GM12878 (cell line): ENCODE measurements at regions not wholly inside any gene's neighbourhood (a gene's known extent, or its start where the extent isn't known, plus 50 kb on each side); places are given as distances from the start of the nearest gene placed in this dataset.

Experiments
- ATAC-seq: fragments of 200-7000 bp; cut with Tn5 transposase; 3 replicates; pipeline ENCODE4 v1.9.1; 2020; ENCODE audit warnings: mild to moderate bottlenecking, moderate library complexity
- BruUV-seq: library from RNA; stranded (reverse); fragments of 400-500 nt; replicated peaks from 2 replicates; lab custom pipeline; 2021; lab: Mats Ljungman, UMichigan
- CTCF ChIA-PET: fragments of 300-600 bp; sonication (Branson Sonifier 250); formaldehyde crosslinking; extraction: SDS; loops from one replicate; lab custom pipeline; 2021; ENCODE audit warnings: inconsistent platforms; lab: Yijun Ruan, JAX
- POLR2A ChIA-PET: fragments of 350-600 bp; formaldehyde crosslinking; extraction: SDS; loops from one replicate; lab custom pipeline; 2021; ENCODE audit warnings: inconsistent platforms; lab: Charles Lee
- RAD21 ChIA-PET: fragments of 300-600 bp; sonication (Branson Sonifier 250); formaldehyde crosslinking; loops from one replicate; lab custom pipeline; 2023; ENCODE audit warnings: antibody characterized with exemption; ENCODE audit not compliant: unreplicated experiment; lab: Charles Lee
- SMC1A ChIA-PET: fragments of 300-600 bp; sonication (Branson Sonifier 250); formaldehyde crosslinking; loops from one replicate; lab custom pipeline; 2023; ENCODE audit not compliant: unreplicated experiment, uncharacterized antibody; lab: Charles Lee
- DNase-seq: peaks from one replicate; pipeline ENCODE4 v3.0.0-alpha.2; 2011; ENCODE audit warnings: low read depth, low spot score
- FAIRE-seq: peaks from 3 replicates; lab custom pipeline; 2011; peaks lifted over from hg19 to GRCh38; lab: Jason Lieb, UNC
- H2AFZ ChIP-seq: 2 replicates; pipeline ENCODE4 v1.6.0; 2011; ENCODE audit warnings: low read depth, low read length, control low read depth; ENCODE audit not compliant: control insufficient read depth
- H3K27ac ChIP-seq: 2 replicates; pipeline ENCODE4 v1.5.1; 2011; ENCODE audit warnings: control low read depth; ENCODE audit not compliant: control insufficient read depth, insufficient read depth
- H3K27me3 ChIP-seq, 2 experiments: replicated peaks in 1 of 2; 2 replicates each; pipeline versions ENCODE4 v1.6.0 to v1.6.1; 2011; ENCODE audit warnings: low read length in 1 of 2; ENCODE audit not compliant: control insufficient read depth in 2 of 2, insufficient read depth in 2 of 2
- H3K36me3 ChIP-seq, 2 experiments: 2 replicates each; pipeline ENCODE4 v1.5.1; 2011; ENCODE audit warnings: low read length in 1 of 2; ENCODE audit not compliant: control insufficient read depth in 2 of 2, insufficient read depth in 2 of 2
- H3K4me1 ChIP-seq: 2 replicates; pipeline ENCODE4 v1.6.1; 2011; ENCODE audit warnings: mild to moderate bottlenecking, low read length, moderate library complexity, mixed read lengths; ENCODE audit not compliant: control insufficient read depth, insufficient read depth
- H3K4me2 ChIP-seq: 2 replicates; pipeline ENCODE4 v1.6.0; 2011; ENCODE audit warnings: control low read depth; ENCODE audit not compliant: control insufficient read depth, insufficient read depth
- H3K4me3 ChIP-seq: fragments of 200-600 bp; sonication (generic); 2 replicates; pipeline ENCODE4 v1.5.1; 2016
- H3K79me2 ChIP-seq: 2 replicates; pipeline ENCODE4 v1.6.0; 2011; ENCODE audit warnings: low read length; ENCODE audit not compliant: control insufficient read depth, insufficient read depth
- H3K9ac ChIP-seq: 2 replicates; pipeline ENCODE4 v1.8.0; 2011; ENCODE audit warnings: low read length, control low read depth, mixed read lengths; ENCODE audit not compliant: control insufficient read depth, insufficient read depth
- H3K9me3 ChIP-seq: replicated peaks from 3 replicates; pipeline ENCODE4 v1.5.1; 2011; ENCODE audit warnings: mild to moderate bottlenecking, low read length; ENCODE audit not compliant: control insufficient read depth, insufficient read depth
- H4K20me1 ChIP-seq: 2 replicates; pipeline ENCODE4 v1.6.0; 2011; ENCODE audit not compliant: control insufficient read depth, insufficient read depth
- CUX1 ChIP-seq: IDR thresholded peaks from 2 replicates; pipeline ENCODE4 v1.6.1; 2012; ENCODE audit warnings: improper control_type of control experiment, low read depth, low read length; ENCODE audit not compliant: insufficient replicate concordance
- ESRRA ChIP-seq: IDR thresholded peaks from 2 replicates; pipeline ENCODE4 v1.6.1; 2012; ENCODE audit warnings: mild to moderate bottlenecking, low read length, improper control_type of control experiment
- MEF2A ChIP-seq: IDR thresholded peaks from 2 replicates; pipeline ENCODE4 v1.6.1; 2011; ENCODE audit warnings: low read depth, mild to moderate bottlenecking, low read length, moderate library complexity; ENCODE audit not compliant: insufficient read depth
- PKNOX1 ChIP-seq: fragments of 450-650 bp; IDR thresholded peaks from 2 replicates; pipeline ENCODE4 v1.6.1; 2016; ENCODE audit warnings: mild to moderate bottlenecking
- POLR2AphosphoS5 ChIP-seq: IDR thresholded peaks from 2 replicates; pipeline ENCODE4 v1.6.1; 2011; ENCODE audit warnings: mild to moderate bottlenecking, low read length, inconsistent platforms
- RAD51 ChIP-seq: fragments of 450-650 bp; IDR thresholded peaks from 2 replicates; pipeline ENCODE4 v1.6.1; 2016; ENCODE audit warnings: moderate library complexity, mild to moderate bottlenecking, inconsistent platforms
- SPI1 ChIP-seq: IDR thresholded peaks from 2 replicates; pipeline ENCODE4 v1.6.1; 2011; ENCODE audit warnings: low read depth, mild to moderate bottlenecking, low read length, moderate library complexity, borderline replicate concordance; ENCODE audit not compliant: insufficient read depth
- TCF7 ChIP-seq: IDR thresholded peaks from 2 replicates; pipeline ENCODE4 v1.6.1; 2014; ENCODE audit warnings: antibody characterized with exemption, borderline replicate concordance
- USF2 ChIP-seq: IDR thresholded peaks from 2 replicates; pipeline ENCODE4 v1.6.1; 2011; ENCODE audit warnings: low read depth, low read length, improper control_type of control experiment, borderline replicate concordance
- WGBS: methylation state at CpG from one replicate; pipeline ENCODE4 v1.1.6; 2016; ENCODE audit warnings: low lambda C conversion rate; ENCODE audit not compliant: insufficient replicate concordance, insufficient coverage; ENCODE audit errors: missing lambda C conversion rate; 5-methylcytosine and 5-hydroxymethylcytosine counted together
- in situ Hi-C: fragments of 300-500 bp; cut with MboI; formaldehyde crosslinking; loops from 9 replicates; pipeline ENCODE4 v1.14.3; 2018; ENCODE audit warnings: mixed read lengths
- intact Hi-C: fragments of 100-400 bp; cut with micrococcal nuclease; formaldehyde crosslinking; loops from one replicate; pipeline ENCODE4 v1.14.2; 2022; ENCODE audit not compliant: unreplicated experiment

GRCh38 chr6:105488516-105489215, 85.8 kb upstream of the PREP start:
- intact Hi-C loops (loop anchor here (5.0 to 10.0 kb wide), 4 partner anchors 406 to 814 kb away; no protein-coding TSS in a partner anchor), in situ Hi-C loops (loop anchor here (5.0 kb wide), 3 partner anchors 159 to 814 kb away; no protein-coding TSS in a partner anchor)
- Histone ChIP-seq H3K27me3 (no peaks in the 10 kb centered on the region), H2AFZ (no peak overlapping the region; the same call in 1 of the 2 replicates), H3K9me3 (peaks cover 6% of the 10 kb centered on the region; the same call in 2 of the 3 replicates), H3K27ac (no peak overlapping the region), H3K36me3 (no peaks in the 10 kb centered on the region), H3K4me3 (no peak overlapping the region), H3K4me2 (no peak overlapping the region), H3K79me2 (no peaks in the 10 kb centered on the region), H3K9ac (no peak overlapping the region), H4K20me1 (no peaks in the 10 kb centered on the region), H3K4me1 (peaks cover 47% of the 10 kb centered on the region)
- FAIRE-seq (no peak), ATAC-seq (no peak), DNase-seq (no peak)
- BruUV-seq = no TSS peak
- ChIA-PET CTCF (interaction anchor here (0.7 to 7.5 kb wide), 12 partner anchors 9 to 812 kb away, joined by 3 to 112 read pairs (median 5); partner anchors contain the start of gene PRDM1), RAD21 (interaction anchor here (0.8 to 8.9 kb wide), 10 partner anchors 12 to 734 kb away, joined by 3 to 184 read pairs (median 4); partner anchors contain the start of gene PRDM1), SMC1A (interaction anchor here (0.7 to 8.2 kb wide), 23 partner anchors 9 to 735 kb away, joined by 3 to 95 read pairs (median 5); no protein-coding TSS in a partner anchor), POLR2A (interaction anchor here (0.5 to 1.4 kb wide), 2 partner anchors 119 to 157 kb away, joined by 3 read pairs; no protein-coding TSS in a partner anchor)
- TF ChIP-seq PKNOX1 (peak; percentile 57), ESRRA (peak; percentile 75; the same call in 1 of the 2 replicates), SPI1 (peak; percentile 49; the same call in 1 of the 2 replicates), CUX1 (no peak), TCF7 (no peak), POLR2AphosphoS5 (no peak), USF2 (peak; percentile 28; the same call in 1 of the 2 replicates), MEF2A (no peak), RAD51 (peak; percentile 86)
- 94% methylated on average over 8 of the region's 8 CpGs for WGBS
